NB4 (cell line): ENCODE measurements at regions not wholly inside any gene's neighbourhood (a gene's known extent, or its start where the extent isn't known, plus 50 kb on each side); places are given as distances from the start of the nearest gene placed in this dataset.

ENCODE experiments used
- MAX ChIP-seq: IDR thresholded peaks from 2 replicates; pipeline ENCODE4 v1.6.1; 2011; ENCODE audit warnings: low read depth, low read length
- POLR2A ChIP-seq: IDR thresholded peaks from 2 replicates; pipeline ENCODE4 v1.6.1; 2011; ENCODE audit warnings: mild to moderate bottlenecking; ENCODE audit not compliant: insufficient read length; ENCODE audit errors: extremely low read depth
- TF ChIP-seq, protein P1 (sequence below): IDR thresholded peaks from one replicate; pipeline ENCODE4 v1.5.1; 2012; ENCODE audit warnings: low read depth, low read length

DNA sequence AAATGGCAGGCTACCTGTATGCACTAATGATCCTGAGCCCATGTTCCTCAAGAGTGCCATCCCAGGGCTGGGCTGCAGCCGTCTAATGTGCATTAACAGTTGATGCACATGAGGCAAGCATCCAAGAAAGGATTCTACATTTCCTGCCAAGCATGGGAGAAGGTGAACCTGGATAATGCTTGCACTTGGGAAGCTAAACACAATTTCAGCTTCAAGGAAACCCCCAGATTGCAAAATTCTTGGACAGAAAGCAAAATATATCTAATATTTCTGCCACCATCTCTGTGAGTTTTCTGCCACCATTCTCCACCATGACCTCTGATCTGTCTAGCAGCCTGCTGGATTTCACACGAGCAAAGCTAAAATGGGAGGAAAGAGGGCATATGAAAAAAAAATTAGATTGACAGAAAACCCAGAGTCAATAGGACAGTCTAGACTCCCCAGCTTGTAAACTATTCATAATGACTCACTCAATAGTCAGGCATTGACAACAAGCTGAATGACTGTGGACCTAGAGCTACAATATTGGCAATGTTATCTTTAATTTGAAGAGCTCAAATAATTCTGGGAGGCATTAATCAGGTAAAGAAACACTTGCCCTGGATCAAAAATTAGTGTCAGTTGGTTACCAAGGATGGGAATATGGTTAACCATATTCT lies 91.9 kb upstream of the BCL2L14 start:
- TF ChIP-seq, protein P1, sequence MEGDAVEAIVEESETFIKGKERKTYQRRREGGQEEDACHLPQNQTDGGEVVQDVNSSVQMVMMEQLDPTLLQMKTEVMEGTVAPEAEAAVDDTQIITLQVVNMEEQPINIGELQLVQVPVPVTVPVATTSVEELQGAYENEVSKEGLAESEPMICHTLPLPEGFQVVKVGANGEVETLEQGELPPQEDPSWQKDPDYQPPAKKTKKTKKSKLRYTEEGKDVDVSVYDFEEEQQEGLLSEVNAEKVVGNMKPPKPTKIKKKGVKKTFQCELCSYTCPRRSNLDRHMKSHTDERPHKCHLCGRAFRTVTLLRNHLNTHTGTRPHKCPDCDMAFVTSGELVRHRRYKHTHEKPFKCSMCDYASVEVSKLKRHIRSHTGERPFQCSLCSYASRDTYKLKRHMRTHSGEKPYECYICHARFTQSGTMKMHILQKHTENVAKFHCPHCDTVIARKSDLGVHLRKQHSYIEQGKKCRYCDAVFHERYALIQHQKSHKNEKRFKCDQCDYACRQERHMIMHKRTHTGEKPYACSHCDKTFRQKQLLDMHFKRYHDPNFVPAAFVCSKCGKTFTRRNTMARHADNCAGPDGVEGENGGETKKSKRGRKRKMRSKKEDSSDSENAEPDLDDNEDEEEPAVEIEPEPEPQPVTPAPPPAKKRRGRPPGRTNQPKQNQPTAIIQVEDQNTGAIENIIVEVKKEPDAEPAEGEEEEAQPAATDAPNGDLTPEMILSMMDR = no peak
- TF ChIP-seq POLR2A (no peak), MAX (no peak)
